ENCODE measurements at regions not wholly inside any gene's neighbourhood (a gene's known extent, or its start where the extent isn't known, plus 50 kb on each side); places are given as distances from the start of the nearest gene placed in this dataset.
"Not testable (repeated sequence)": the region's sequence is repeated elsewhere in the genome, so short reads cannot be mapped to it uniquely, and the experiment has no call there.

DNA sequence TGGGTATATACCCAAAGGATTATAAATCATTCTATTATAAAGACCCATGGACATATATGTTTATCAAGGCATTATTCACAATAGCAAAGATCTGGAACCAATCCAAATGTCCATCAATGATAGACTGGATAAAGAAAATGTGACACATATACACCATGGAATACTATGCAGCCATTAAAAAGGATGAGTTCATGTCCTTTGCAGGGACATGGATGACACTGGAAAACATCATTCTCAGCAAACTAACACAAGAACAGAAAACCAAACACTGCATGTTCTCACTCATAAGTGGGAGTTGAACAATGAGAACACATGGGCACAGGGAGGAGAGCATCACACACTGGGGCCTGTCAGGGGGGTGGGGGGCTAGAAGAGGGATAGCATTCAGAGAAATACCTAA is 136.9 kb upstream of the ST8SIA4 start:
- intact Hi-C loops (cut with DNase I); DNase-seq: not testable (repeated sequence)

GRCh38 chr5:101036778-101037177 is 133.7 kb upstream of the ST8SIA4 start:
- DNase-seq = no peak
- intact Hi-C loops (cut with DNase I) = no loop called here

- intact Hi-C loops (cut with DNase I) = no loop called here
- no peak for DNase-seq
These were observed 132.3 kb upstream of the ST8SIA4 start for GRCh38 chr5:101035425-101035824.

DNA sequence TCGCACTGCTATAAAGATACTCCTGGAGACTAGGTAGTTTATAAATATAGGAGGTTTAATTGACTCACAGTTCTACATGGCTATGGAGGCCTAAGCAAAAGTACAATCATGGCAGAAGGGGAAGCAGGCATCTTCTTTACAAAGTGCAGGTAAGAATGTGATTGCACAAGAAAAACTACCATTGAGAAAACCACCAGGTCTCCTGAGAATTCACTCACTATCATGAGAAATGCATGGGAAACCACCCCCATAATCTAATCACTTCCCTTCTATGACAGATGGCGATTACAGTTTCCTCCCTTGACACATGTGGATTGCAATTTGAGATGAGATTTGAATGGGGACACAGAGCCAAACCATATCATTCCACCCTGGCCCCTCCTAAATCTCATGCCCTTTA is 121.2 kb upstream of the ST8SIA4 start:
- no peak for DNase-seq
- intact Hi-C loops (cut with DNase I) = no loop called here

GRCh38 chr5:101018299-101018698 is 115.2 kb upstream of the ST8SIA4 start:
- intact Hi-C loops (cut with DNase I) = no loop called here
- DNase-seq = no peak

DNA sequence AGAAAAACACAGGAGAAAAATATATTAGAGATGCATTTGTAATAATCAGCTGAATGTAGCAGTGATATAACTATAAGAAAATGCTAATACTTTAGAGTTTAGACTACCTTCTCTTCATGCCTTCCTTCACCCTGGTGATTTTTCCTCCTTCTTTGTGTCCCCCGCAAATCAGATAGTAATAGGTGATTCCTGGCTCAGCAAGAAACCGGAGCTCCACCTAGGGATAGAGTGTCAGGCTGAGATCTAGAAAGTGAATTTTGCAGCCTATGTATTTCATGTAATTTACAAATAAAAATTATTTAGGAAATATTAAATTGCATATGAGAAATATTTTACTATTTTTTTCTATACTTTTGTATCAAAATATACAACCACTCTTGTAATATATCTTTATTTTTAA is 109.8 kb upstream of the ST8SIA4 start:
- intact Hi-C loops (cut with DNase I) = no loop called here
- peak in 16 of 42 donors; percentile 3 to 68 (median 16) for DNase-seq

- DNase-seq = no peak
- intact Hi-C loops (cut with DNase I) = no loop called here
These were observed 106.9 kb upstream of the ST8SIA4 start for GRCh38 chr5:101009758-101010519.

- no peak for DNase-seq
- intact Hi-C loops (cut with DNase I) = no loop called here
These were observed 89.3 kb upstream of the ST8SIA4 start for GRCh38 chr5:100992354-100992753.

GRCh38 chr5:100983601-100984000 is 80.5 kb upstream of the ST8SIA4 start:
- intact Hi-C loops (cut with DNase I); DNase-seq: not testable (repeated sequence)

GRCh38 chr5:100974082-100974481 is 71.0 kb upstream of the ST8SIA4 start:
- DNase-seq = no peak
- intact Hi-C loops (cut with DNase I) = no loop called here

- DNase-seq = no peak
- intact Hi-C loops (cut with DNase I) = no loop called here
These were observed 67.7 kb upstream of the ST8SIA4 start for GRCh38 chr5:100970646-100971255.

- DNase-seq = no peak
- intact Hi-C loops (cut with DNase I) = no loop called here
These were observed 62.2 kb upstream of the ST8SIA4 start for GRCh38 chr5:100965291-100965690.
